Upper lobe of left lung (tissue), 6 donors: ENCODE measurements at regions not wholly inside any gene's neighbourhood (a gene's known extent, or its start where the extent isn't known, plus 50 kb on each side); places are given as distances from the start of the nearest gene placed in this dataset.

Experiments used
- ATAC-seq, 2 donors: fragments of 200-7000 bp; cut with Tn5 transposase; one replicate each; pipeline ENCODE4 v1.9.1; 2022; ENCODE audit warnings: mild to moderate bottlenecking in 2 of 2, moderate library complexity in 2 of 2; ENCODE audit not compliant: low FRiP score in 2 of 2
- DNase-seq, 2 donors: peaks; one replicate each; pipeline ENCODE4 v3.0.0-alpha.2; 2019 to 2020
- H3K27ac ChIP-seq, 4 donors: fragments of 200-600 bp; sonication (generic); one replicate each; pipeline ENCODE4 v1.5.1; 2016 to 2019
- H3K27me3 ChIP-seq, 4 donors: fragments of 200-600 bp; sonication (generic); one replicate each; pipeline ENCODE4 v1.5.1; 2017 to 2019
- H3K36me3 ChIP-seq, 4 donors: fragments of 200-600 bp; sonication (generic); one replicate each; pipeline ENCODE4 v1.5.1; 2016 to 2019
- H3K4me1 ChIP-seq, 4 donors: fragments of 200-600 bp; sonication (generic); one replicate each; pipeline ENCODE4 v1.5.1; 2018 to 2019
- H3K4me3 ChIP-seq, 4 donors: fragments of 200-600 bp; sonication (generic); one replicate each; pipeline ENCODE4 v1.5.1; 2017 to 2019; ENCODE audit warnings: mild to moderate bottlenecking in 2 of 4, moderate library complexity in 1 of 4
- H3K9me3 ChIP-seq, 4 donors: fragments of 200-600 bp; sonication (generic); one replicate each; pipeline ENCODE4 v1.5.1; 2018 to 2019
- CTCF ChIP-seq, 6 experiments: fragments of 450-650 bp in 4 of 6; fragments of 200-600 bp in 2 of 6; sonication (generic) in 2 of 6; IDR thresholded peaks; one replicate each; pipeline ENCODE4 v1.5.1; 2016 to 2019; ENCODE audit warnings: antibody characterized with exemption in 6 of 6
- EP300 ChIP-seq, 4 donors: sonication (generic); formaldehyde crosslinking; IDR thresholded peaks; one replicate each; pipeline ENCODE4 v1.5.1; 2017; ENCODE audit warnings: antibody characterized with exemption in 4 of 4, control low read depth in 2 of 4
- POLR2A ChIP-seq, 4 donors: fragments of 450-650 bp; IDR thresholded peaks; one replicate each; pipeline ENCODE4 v1.5.1; 2016 to 2017; ENCODE audit warnings: antibody characterized with exemption in 4 of 4, mild to moderate bottlenecking in 2 of 4
- POLR2AphosphoS5 ChIP-seq, 2 donors: sonication (generic); formaldehyde crosslinking; IDR thresholded peaks; one replicate each; pipeline ENCODE4 v1.5.1; 2017; ENCODE audit warnings: antibody characterized with exemption in 2 of 2
- WGBS, 2 donors: methylation state at CpG; one replicate each; pipeline ENCODE4 v1.1.5; 2017 to 2018; 5-methylcytosine and 5-hydroxymethylcytosine counted together
- small RNA-seq, 4 donors: library from RNA; depleted of rRNA; stranded (forward); fragments of <200 nt; gene quantifications; one replicate each; pipeline ENCODE3, GENCODE V24; 2016
- donor health status: DM: no; HTN: no; CAD: no; lungs with moderate emphysema.
- donor health status: DM: no; HTN: yes; CAD: no; lungs with severe emphysema.

DNA sequence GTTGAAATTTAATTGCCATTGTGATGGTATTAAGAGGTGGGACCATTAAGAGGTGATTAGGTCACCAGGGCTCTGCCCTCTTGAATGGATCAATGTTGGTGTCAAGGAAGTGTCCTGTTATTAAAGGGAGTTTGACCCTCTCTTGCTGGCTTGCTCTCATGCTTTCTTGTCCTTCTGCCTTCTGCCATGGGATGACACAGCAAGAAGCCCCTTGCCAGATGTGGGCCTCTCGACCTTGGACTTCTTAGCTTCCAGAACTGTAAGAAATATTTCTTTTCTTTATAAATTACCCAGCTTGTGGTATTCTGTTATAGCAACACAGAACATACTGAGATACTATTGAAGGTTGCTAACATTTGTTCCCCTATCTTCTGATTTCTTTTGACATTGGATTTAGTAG lies 157.0 kb downstream of the MDFIC start:
- no peak for DNase-seq
- no peak overlapping the region for H3K4me3 ChIP-seq
- no peak for ATAC-seq
- TF ChIP-seq POLR2A (IDR thresholded peaks at IDR 0.05) (no peak), POLR2AphosphoS5 (IDR thresholded peaks at IDR 0.05) (no peak), EP300 (IDR thresholded peaks at IDR 0.05) (no peak), CTCF (IDR thresholded peaks at IDR 0.05) (no peak)
- H3K9me3 ChIP-seq, result no peaks in the 10 kb centered on the region
- H3K36me3 ChIP-seq, result no peaks in the 10 kb centered on the region
- H3K27ac ChIP-seq, result no peak overlapping the region
- H3K4me1 ChIP-seq, result no peaks in the 10 kb centered on the region
- no peaks in the 10 kb centered on the region for H3K27me3 ChIP-seq
- WGBS, 2 donors, result 86 to 95% methylated on average over 1 of the region's 1 CpG

DNA sequence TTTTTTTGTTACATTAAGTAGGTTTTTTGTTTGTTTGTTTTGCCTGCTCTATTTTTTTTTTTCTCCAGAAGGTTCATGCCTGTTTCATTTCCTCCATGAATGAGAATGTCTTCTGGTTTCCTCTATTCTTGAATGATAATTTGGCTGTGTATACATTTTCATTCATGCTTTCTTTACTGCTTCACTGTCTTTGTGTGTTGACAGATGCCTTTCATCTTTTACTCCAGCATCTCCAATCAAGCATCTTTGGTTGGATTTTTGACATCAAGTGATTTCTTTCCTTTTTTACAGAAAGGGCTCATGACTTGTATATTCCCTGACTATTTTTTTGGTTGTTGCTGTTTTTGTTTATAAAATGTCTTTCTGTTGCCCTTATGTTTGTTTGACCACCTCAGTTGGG lies 156.5 kb downstream of the MDFIC start:
- no peak for TF ChIP-seq POLR2AphosphoS5 (IDR thresholded peaks at IDR 0.05)
- TF ChIP-seq POLR2A (IDR thresholded peaks at IDR 0.05), result no peak
- TF ChIP-seq EP300 (IDR thresholded peaks at IDR 0.05), result no peak
- TF ChIP-seq CTCF (IDR thresholded peaks at IDR 0.05), result no peak
- ATAC-seq, result no peak

DNA sequence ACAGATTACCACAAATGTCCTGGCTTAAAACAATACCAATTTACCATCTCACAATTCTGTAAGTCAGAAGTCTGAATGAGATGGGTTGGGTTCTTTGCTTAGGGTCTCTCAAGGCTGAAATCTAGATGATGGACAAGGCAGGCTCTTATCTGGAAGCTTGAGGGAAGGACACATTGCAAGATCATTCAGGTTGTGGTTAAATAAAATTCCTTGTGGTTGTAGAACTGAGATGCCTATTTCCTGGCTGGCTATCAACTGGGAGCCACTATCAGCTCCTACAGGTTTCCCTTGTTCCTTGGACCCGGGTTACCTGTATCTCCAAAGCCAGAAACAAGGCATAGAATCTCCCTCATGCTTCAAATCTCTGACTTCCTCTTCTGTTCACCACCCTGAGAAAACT lies 148.4 kb downstream of the MDFIC start:
- Histone ChIP-seq H3K27me3 (no peaks in the 10 kb centered on the region), H3K9me3 (no peaks in the 10 kb centered on the region), H3K4me3 (no peak overlapping the region), H3K4me1 (no peaks in the 10 kb centered on the region), H3K36me3 (no peaks in the 10 kb centered on the region), H3K27ac (no peak overlapping the region)
- TF ChIP-seq EP300 (IDR thresholded peaks at IDR 0.05) (no peak), POLR2A (IDR thresholded peaks at IDR 0.05) (no peak), POLR2AphosphoS5 (IDR thresholded peaks at IDR 0.05) (no peak), CTCF (IDR thresholded peaks at IDR 0.05) (no peak)
- DNase-seq (no peak), ATAC-seq (no peak)
- 83% methylated on average over 1 of the region's 1 CpG for WGBS, 2 donors

More for the DNA sequence above, 156.5 kb downstream of the MDFIC start:
- H3K4me1 ChIP-seq, result no peaks in the 10 kb centered on the region
- H3K27me3 ChIP-seq, result no peaks in the 10 kb centered on the region
- no peaks in the 10 kb centered on the region for H3K9me3 ChIP-seq
- no peak for DNase-seq
- H3K4me3 ChIP-seq, result no peak overlapping the region
- H3K27ac ChIP-seq, result no peak overlapping the region
- H3K36me3 ChIP-seq, result no peaks in the 10 kb centered on the region

Small RNA genes lying in the stretch of these regions (small RNA-seq; reads per million reads assigned to genes)
- gene RF00019 (0 reads per million in 4 donors), gene SNORA25B (0 reads per million in 4 donors)
